Skeletal muscle tissue (tissue), 3 donors: ENCODE measurements at regions not wholly inside any gene's neighbourhood (a gene's known extent, or its start where the extent isn't known, plus 50 kb on each side); places are given as distances from the start of the nearest gene placed in this dataset.
"Not testable (repeated sequence)": the region's sequence is repeated elsewhere in the genome, so short reads cannot be mapped to it uniquely, and the experiment has no call there.

Experiments
- H3K27ac ChIP-seq: one replicate; pipeline ENCODE4 v1.7.0; 2013; ENCODE audit warnings: mild to moderate bottlenecking, low read depth, low read length, inconsistent platforms
- H3K27me3 ChIP-seq, 3 donors: one replicate each; pipeline ENCODE4 v1.7.0; 2013; ENCODE audit warnings: low read length in 3 of 3; ENCODE audit not compliant: control insufficient read depth in 3 of 3, insufficient read depth in 3 of 3
- H3K36me3 ChIP-seq, 3 donors: one replicate each; pipeline ENCODE4 v1.7.0; 2013; ENCODE audit warnings: low read length in 3 of 3; ENCODE audit not compliant: control insufficient read depth in 3 of 3, insufficient read depth in 3 of 3
- H3K4me1 ChIP-seq, 3 donors: one replicate each; pipeline ENCODE4 v1.7.0; 2013; ENCODE audit warnings: low read length in 3 of 3, mild to moderate bottlenecking in 3 of 3; ENCODE audit not compliant: control insufficient read depth in 3 of 3, insufficient read depth in 3 of 3
- H3K4me3 ChIP-seq, 3 donors: one replicate each; pipeline ENCODE4 v1.7.0; 2013; ENCODE audit warnings: low read length in 3 of 3
- H3K9ac ChIP-seq, 3 donors: one replicate each; pipeline ENCODE4 v1.7.0; 2013; ENCODE audit warnings: low read length in 3 of 3, mild to moderate bottlenecking in 3 of 3, moderate library complexity in 2 of 3, low read depth in 1 of 3
- H3K9me3 ChIP-seq, 3 donors: one replicate each; pipeline ENCODE4 v1.7.0; 2013; ENCODE audit warnings: low read length in 3 of 3; ENCODE audit not compliant: control insufficient read depth in 3 of 3
- donor health status: Osteomylitis.

DNA sequence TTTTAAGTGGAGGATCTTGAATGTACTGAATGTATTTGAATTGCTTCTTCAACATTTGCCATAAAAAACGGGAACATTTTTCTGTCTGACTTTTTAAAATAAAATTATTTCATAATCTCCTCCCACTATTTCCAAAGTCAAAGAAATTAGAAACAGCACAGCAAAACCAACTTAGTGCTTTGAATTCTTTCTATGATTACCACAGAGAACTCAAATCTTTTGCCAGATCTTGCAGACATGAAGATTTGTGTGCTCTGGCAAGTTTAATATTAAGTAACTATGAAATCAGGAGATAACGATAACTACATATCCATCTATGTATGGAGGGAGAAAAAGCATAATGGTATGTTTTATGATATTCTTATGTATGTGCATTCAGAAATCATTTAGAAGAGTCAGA is 982.2 kb downstream of the PCDH7 start:
- Histone ChIP-seq H3K27ac (no peak overlapping the region), H3K4me1 (no peaks in the 10 kb centered on the region), H3K36me3 (no peaks in the 10 kb centered on the region), H3K27me3 (no peaks in the 10 kb centered on the region), H3K9ac (no peak overlapping the region), H3K4me3 (no peak overlapping the region), H3K9me3 (no peaks in the 10 kb centered on the region)

DNA sequence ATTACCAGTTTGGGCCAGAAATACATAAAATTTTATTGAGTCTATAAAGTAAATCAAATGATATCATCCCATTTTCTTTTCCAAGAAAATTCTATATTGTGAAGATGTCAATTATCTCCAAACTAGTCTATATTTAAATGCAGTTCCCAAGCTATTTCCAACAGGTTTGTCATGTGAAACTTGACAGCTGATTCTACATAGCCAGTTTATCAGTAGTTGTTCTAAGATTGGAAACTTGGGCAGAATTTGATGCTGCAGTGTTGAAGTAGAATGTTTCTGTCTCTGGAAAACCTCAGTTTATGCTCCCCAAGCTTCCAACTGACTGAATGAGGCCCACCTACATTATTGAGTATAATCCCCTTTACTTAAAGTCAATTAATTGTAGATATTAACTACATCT is 994.1 kb downstream of the PCDH7 start:
- no peak overlapping the region for H3K9ac ChIP-seq
- H3K4me3 ChIP-seq, result no peak overlapping the region
- no peaks in the 10 kb centered on the region for H3K36me3 ChIP-seq
- H3K27ac ChIP-seq, result no peak overlapping the region
- no peaks in the 10 kb centered on the region for H3K4me1 ChIP-seq
- H3K27me3 ChIP-seq, result no peaks in the 10 kb centered on the region
- no peaks in the 10 kb centered on the region for H3K9me3 ChIP-seq

GRCh38 chr4:31715302-31715701 is 995.1 kb downstream of the PCDH7 start:
- Histone ChIP-seq H3K4me1 (no peaks in the 10 kb centered on the region), H3K9me3 (no peaks in the 10 kb centered on the region), H3K27me3 (no peaks in the 10 kb centered on the region), H3K36me3 (no peaks in the 10 kb centered on the region), H3K9ac (no peak overlapping the region), H3K4me3 (no peak overlapping the region), H3K27ac (no peak overlapping the region)

GRCh38 chr4:31727030-31727429 is 1006.9 kb downstream of the PCDH7 start:
- no peaks in the 10 kb centered on the region for H3K9me3 ChIP-seq
- no peak overlapping the region for H3K4me3 ChIP-seq
- H3K27me3 ChIP-seq, result no peaks in the 10 kb centered on the region
- no peak overlapping the region for H3K9ac ChIP-seq
- no peaks in the 10 kb centered on the region for H3K4me1 ChIP-seq
- H3K27ac ChIP-seq, result no peak overlapping the region
- no peaks in the 10 kb centered on the region for H3K36me3 ChIP-seq

DNA sequence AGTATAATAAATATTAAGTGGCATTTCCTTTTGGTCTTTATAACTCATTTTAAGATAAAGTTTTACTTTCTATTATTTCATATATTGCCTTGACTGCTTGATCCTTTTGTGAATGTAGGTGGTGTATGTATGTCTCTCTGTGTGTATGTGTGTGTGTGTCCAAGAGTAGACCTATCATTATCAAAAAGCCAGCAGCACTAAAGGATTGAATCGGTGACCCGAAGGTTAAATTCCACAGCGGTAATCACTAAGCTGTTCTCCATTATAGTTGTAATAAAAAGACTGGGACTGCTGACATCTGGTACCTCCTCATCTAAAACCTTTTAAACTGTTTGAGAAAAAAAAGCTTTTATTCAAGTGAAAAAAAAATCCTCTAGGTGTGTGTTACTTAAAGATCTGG is 1014.8 kb downstream of the PCDH7 start:
- Histone ChIP-seq H3K9me3 (no peaks in the 10 kb centered on the region), H3K27me3 (no peaks in the 10 kb centered on the region), H3K27ac (no peak overlapping the region), H3K4me3 (no peak overlapping the region), H3K36me3 (no peaks in the 10 kb centered on the region), H3K9ac (no peak overlapping the region), H3K4me1 (no peaks in the 10 kb centered on the region)

DNA sequence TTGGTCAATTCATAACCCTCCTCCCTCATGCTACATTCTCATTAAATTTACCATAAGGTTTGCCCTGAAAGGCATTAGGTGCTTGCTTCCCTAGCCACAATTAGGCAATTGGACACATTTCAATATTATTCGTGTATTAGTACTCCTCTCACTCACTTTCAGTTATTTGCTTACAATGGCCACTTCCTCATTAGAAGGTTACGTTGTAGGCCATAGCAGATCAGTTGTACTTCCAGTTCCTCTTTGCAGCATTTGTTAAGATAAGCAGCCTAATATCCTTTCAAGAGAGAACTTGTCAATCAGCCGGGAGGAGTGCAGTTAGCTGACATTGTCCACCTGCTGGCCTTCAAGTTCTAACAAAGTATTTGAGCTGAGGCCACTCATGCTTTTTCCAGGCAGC is 1017.2 kb downstream of the PCDH7 start:
- Histone ChIP-seq H3K4me3 (no peak overlapping the region), H3K9ac (no peak overlapping the region), H3K27ac (no peak overlapping the region), H3K9me3 (no peaks in the 10 kb centered on the region), H3K4me1 (no peaks in the 10 kb centered on the region), H3K27me3 (no peaks in the 10 kb centered on the region), H3K36me3 (no peaks in the 10 kb centered on the region)

DNA sequence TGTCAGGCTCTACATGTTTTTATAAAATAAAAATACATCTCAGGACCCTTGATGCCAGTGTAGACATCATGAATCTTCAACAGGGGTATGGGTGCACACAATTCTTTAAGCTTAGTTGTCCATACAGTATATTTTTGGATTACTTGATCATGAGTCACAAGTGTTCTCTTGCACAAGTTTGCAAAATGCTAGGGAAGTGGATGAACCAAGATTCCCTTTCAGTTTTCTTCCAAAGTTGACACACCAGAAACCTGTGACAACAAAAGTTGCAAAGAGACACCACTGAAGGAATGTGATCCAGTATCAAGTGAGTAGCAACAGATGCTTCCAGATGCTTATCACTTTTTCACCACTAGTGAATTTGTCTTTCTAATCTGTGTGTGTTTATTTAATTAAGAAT is 1021.2 kb downstream of the PCDH7 start:
- H3K27ac ChIP-seq, result no peak overlapping the region
- no peaks in the 10 kb centered on the region for H3K36me3 ChIP-seq
- H3K4me3 ChIP-seq, result no peak overlapping the region
- no peaks in the 10 kb centered on the region for H3K4me1 ChIP-seq
- no peaks in the 10 kb centered on the region for H3K27me3 ChIP-seq
- H3K9ac ChIP-seq, result no peak overlapping the region
- no peaks in the 10 kb centered on the region for H3K9me3 ChIP-seq

DNA sequence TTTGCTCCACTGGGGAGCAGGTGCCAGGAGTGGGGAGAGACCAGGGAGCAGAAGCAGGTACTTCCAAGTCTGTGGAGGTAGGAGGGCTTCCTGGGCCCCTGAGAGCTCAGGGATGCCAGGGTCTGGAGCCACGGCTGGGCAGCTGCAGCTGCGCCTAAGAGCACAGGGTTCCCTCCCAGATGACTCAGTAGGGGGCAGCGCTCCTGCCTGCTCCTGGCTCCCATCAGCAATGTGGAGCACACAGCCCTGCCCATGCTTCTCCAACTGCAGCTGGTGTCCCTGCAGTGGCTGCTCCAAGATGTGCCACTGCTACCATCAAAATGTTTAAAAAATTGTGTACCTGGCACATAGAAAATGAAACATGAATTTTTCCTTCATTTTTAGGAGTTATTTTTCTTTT is 1028.2 kb downstream of the PCDH7 start:
- H3K36me3 ChIP-seq, result no peaks in the 10 kb centered on the region
- no peak overlapping the region for H3K9ac ChIP-seq
- H3K27me3 ChIP-seq, result no peaks in the 10 kb centered on the region
- no peaks in the 10 kb centered on the region for H3K4me1 ChIP-seq
- no peak overlapping the region for H3K27ac ChIP-seq
- no peak overlapping the region for H3K4me3 ChIP-seq
- H3K9me3 ChIP-seq, result peaks cover 0 to 2% (median 0%) of the 10 kb centered on the region in 3 donors

DNA sequence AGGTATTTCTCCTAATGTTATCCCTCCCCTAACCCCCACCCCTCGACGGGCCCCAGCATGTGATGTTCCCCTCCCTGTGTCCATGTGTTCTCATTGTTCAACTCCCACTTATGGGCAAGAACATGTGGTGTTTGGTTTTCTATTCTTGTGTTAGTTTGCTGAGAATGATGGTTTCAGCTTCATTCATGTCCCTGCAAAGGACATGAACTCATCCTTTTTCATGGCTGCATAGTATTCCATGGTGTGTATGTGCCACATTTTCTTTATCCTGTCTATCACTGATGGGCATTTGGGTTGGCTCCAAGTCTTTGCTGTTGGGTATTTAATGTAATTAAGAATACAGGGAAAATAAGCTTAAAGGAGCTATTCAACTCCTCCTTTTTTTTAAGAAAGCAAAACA is 1030.4 kb downstream of the PCDH7 start:
- not testable (repeated sequence) for H3K27ac ChIP-seq, H3K9ac ChIP-seq, H3K36me3 ChIP-seq, H3K4me3 ChIP-seq, H3K9me3 ChIP-seq, H3K27me3 ChIP-seq, H3K4me1 ChIP-seq

- H3K9ac ChIP-seq, result no peak overlapping the region
- H3K4me1 ChIP-seq, result no peaks in the 10 kb centered on the region
- no peaks in the 10 kb centered on the region for H3K36me3 ChIP-seq
- H3K9me3 ChIP-seq, result no peaks in the 10 kb centered on the region
- no peak overlapping the region for H3K4me3 ChIP-seq
- H3K27ac ChIP-seq, result no peak overlapping the region
- H3K27me3 ChIP-seq, result no peaks in the 10 kb centered on the region
These were observed 1035.6 kb downstream of the PCDH7 start for GRCh38 chr4:31755751-31756150.

DNA sequence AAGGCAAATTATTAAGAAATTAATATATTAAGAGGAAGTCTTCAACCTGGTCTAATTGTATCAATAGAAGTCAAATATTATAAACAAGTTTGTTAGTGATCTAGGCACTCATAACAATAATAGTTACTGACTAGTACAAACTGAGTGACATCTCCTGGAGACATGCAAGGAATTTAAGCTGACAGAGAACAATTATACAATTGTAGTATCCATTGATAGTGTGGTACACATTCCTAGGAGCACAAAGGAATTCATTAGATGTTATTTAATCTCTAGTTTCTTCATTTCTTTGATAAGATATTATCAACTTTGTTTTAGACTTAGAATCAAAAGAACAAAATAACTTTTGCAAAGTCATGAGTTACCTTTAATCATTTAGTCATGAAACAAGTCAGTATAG is 1048.6 kb downstream of the PCDH7 start:
- Histone ChIP-seq H3K9me3 (no peaks in the 10 kb centered on the region), H3K27ac (no peak overlapping the region), H3K9ac (no peak overlapping the region), H3K36me3 (no peaks in the 10 kb centered on the region), H3K4me1 (no peaks in the 10 kb centered on the region), H3K4me3 (no peak overlapping the region), H3K27me3 (no peaks in the 10 kb centered on the region)
